Thymus (tissue), 11 donors: ENCODE measurements at regions not wholly inside any gene's neighbourhood (a gene's known extent, or its start where the extent isn't known, plus 50 kb on each side); places are given as distances from the start of the nearest gene placed in this dataset.
"Not testable (repeated sequence)": the region's sequence is repeated elsewhere in the genome, so short reads cannot be mapped to it uniquely, and the experiment has no call there.

Experiments
- DNase-seq, 9 donors: peaks; one replicate each; pipeline ENCODE4 v3.0.0-alpha.2; 2013; ENCODE audit warnings: low spot score in 9 of 9, low read depth in 6 of 9, missing footprints in 1 of 9
- H3K27ac ChIP-seq, 2 donors: one replicate each; pipeline ENCODE4 v1.5.1; 2013; ENCODE audit warnings: control low read depth in 1 of 2, low read depth in 1 of 2, low read length in 1 of 2, mild to moderate bottlenecking in 1 of 2, moderate library complexity in 1 of 2
- H3K27me3 ChIP-seq, 2 donors: one replicate each; pipeline ENCODE4 v1.5.1; 2013; ENCODE audit warnings: low read length in 1 of 2; ENCODE audit not compliant: control insufficient read depth in 2 of 2, insufficient read depth in 1 of 2
- H3K36me3 ChIP-seq, 2 donors: one replicate each; pipeline ENCODE4 v1.5.1; 2013; ENCODE audit warnings: low read length in 1 of 2, mild to moderate bottlenecking in 1 of 2, moderate library complexity in 1 of 2; ENCODE audit not compliant: control insufficient read depth in 2 of 2, insufficient read depth in 2 of 2
- H3K4me1 ChIP-seq, 2 donors: one replicate each; pipeline ENCODE4 v1.5.1; 2013; ENCODE audit warnings: low read length in 2 of 2; ENCODE audit not compliant: control insufficient read depth in 2 of 2, insufficient read depth in 2 of 2
- H3K4me3 ChIP-seq, 2 donors: one replicate each; pipeline ENCODE4 v1.5.1; 2013; ENCODE audit warnings: low read length in 2 of 2, control low read depth in 1 of 2, mild to moderate bottlenecking in 1 of 2
- H3K9me3 ChIP-seq, 2 donors: one replicate each; pipeline ENCODE4 v1.5.1; 2013; ENCODE audit warnings: low read length in 1 of 2, mild to moderate bottlenecking in 1 of 2; ENCODE audit not compliant: control insufficient read depth in 2 of 2, insufficient read depth in 1 of 2
- WGBS: extraction: QIAGEN DNeasy Blood & Tissue Kit; methylation state at CpG from one replicate; pipeline ENCODE4 v1.1.7; 2013; 5-methylcytosine and 5-hydroxymethylcytosine counted together
- donor health status: healthy.

DNA sequence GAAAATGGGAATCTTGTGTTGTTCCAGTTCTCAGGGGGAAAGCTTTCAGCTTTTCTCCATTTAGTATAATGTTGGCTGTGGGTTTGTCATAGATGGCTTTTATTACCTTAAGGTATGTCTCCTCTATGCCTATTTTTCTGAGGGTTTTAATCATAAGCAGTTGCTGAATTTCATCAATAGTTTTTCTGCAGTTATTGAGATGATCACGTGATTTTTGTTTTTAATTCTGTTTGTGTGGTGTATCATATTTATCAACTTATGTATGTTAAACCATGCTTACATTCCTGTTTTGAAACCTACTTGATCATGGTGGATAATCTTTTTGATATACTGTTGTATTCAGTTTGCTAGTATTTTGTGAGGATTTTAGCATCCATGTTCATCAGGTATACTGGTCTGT is 66.8 kb upstream of the CENPE start:
- Histone ChIP-seq H3K9me3 (no peaks in the 10 kb centered on the region), H3K4me3 (no peak overlapping the region), H3K27me3 (no peaks in the 10 kb centered on the region), H3K36me3 (no peaks in the 10 kb centered on the region), H3K27ac (no peak overlapping the region), H3K4me1 (no peaks in the 10 kb centered on the region)
- WGBS = 100% methylated on average over 1 of the region's 1 CpG
- DNase-seq = no peak

DNA sequence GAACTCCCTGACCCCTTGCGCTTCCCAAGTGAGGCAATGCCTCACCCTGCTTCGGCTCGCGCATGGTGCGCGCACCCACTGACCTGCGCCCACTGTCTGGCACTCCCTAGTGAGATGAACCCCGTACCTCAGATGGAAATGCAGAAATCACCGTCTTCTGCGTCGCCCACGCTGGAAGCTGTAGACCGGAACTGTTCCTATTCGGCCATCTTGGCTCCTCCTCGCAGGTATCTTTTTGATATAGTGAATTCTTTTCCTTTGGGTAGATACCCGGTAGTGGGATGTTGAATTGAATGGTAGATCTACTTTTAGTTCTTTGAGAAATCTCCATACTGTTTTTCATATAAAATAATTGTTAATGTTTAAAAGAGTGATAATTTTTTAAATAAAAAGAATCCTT is 57.9 kb upstream of the CENPE start:
- H3K27ac ChIP-seq, H3K36me3 ChIP-seq, H3K4me3 ChIP-seq, H3K9me3 ChIP-seq, H3K4me1 ChIP-seq, DNase-seq, H3K27me3 ChIP-seq: not testable (repeated sequence)
- WGBS = 95% methylated on average over 12 of the region's 16 CpGs
